A549 (cell line): ENCODE measurements at regions not wholly inside any gene's neighbourhood (a gene's known extent, or its start where the extent isn't known, plus 50 kb on each side); places are given as distances from the start of the nearest gene placed in this dataset.
"Not testable (repeated sequence)": the region's sequence is repeated elsewhere in the genome, so short reads cannot be mapped to it uniquely, and the experiment has no call there.

ENCODE experiments used
- CEBPB ChIP-seq, 2 experiments: fragments of >200 bp in 1 of 2; sonication (Bioruptor Twin) in 1 of 2; formaldehyde crosslinking in 1 of 2; IDR thresholded peaks; 2 replicates each; pipeline ENCODE4 v1.6.1; 2012 to 2016
- HDAC2 ChIP-seq: fragments of 200-600 bp; sonication (generic); IDR thresholded peaks from 2 replicates; pipeline ENCODE4 v1.6.1; 2016
- HOXB5 ChIP-seq: fragments of 250-450 bp; sonication (Bioruptor Pico); IDR thresholded peaks from 2 replicates; pipeline ENCODE4 v1.5.0; 2020; ENCODE audit warnings: mild to moderate bottlenecking, moderate library complexity
- NR3C1 ChIP-seq: fragments of >200 bp; sonication (Bioruptor Twin); formaldehyde crosslinking; IDR thresholded peaks from 3 replicates; pipeline ENCODE4 v1.6.1; 2017
- PHF8 ChIP-seq: fragments of 200-600 bp; sonication (generic); IDR thresholded peaks from 2 replicates; pipeline ENCODE4 v1.6.1; 2016; ENCODE audit warnings: low read depth, mild to moderate bottlenecking, antibody characterized with exemption, moderate library complexity, borderline replicate concordance
- POLR2A ChIP-seq: IDR thresholded peaks from 2 replicates; pipeline ENCODE4 v1.6.1; 2012; ENCODE audit warnings: mild to moderate bottlenecking, low read length
- POLR2AphosphoS2 ChIP-seq: conservative IDR thresholded peaks from 2 replicates; pipeline ENCODE4 v1.6.1; 2012; ENCODE audit warnings: low read length, improper control_type of control experiment, inconsistent platforms
- RAD21 ChIP-seq, 2 experiments: fragments of >200 bp in 1 of 2; sonication (Bioruptor Twin) in 1 of 2; formaldehyde crosslinking in 1 of 2; IDR thresholded peaks in 1 of 2; conservative IDR thresholded peaks in 1 of 2; 2 replicates in 1 of 2; 3 replicates in 1 of 2; pipeline ENCODE4 v1.6.1; 2012 to 2018; ENCODE audit warnings: inconsistent platforms in 1 of 2
- SMC3 ChIP-seq: fragments of >200 bp; sonication (Bioruptor Twin); formaldehyde crosslinking; IDR thresholded peaks from 3 replicates; pipeline ENCODE4 v1.6.1; 2018; ENCODE audit warnings: inconsistent platforms
- TF ChIP-seq, protein P1 (sequence below): fragments of >200 bp; sonication (Bioruptor Twin); formaldehyde crosslinking; IDR thresholded peaks from 3 replicates; pipeline ENCODE4 v1.5.1; 2016

DNA sequence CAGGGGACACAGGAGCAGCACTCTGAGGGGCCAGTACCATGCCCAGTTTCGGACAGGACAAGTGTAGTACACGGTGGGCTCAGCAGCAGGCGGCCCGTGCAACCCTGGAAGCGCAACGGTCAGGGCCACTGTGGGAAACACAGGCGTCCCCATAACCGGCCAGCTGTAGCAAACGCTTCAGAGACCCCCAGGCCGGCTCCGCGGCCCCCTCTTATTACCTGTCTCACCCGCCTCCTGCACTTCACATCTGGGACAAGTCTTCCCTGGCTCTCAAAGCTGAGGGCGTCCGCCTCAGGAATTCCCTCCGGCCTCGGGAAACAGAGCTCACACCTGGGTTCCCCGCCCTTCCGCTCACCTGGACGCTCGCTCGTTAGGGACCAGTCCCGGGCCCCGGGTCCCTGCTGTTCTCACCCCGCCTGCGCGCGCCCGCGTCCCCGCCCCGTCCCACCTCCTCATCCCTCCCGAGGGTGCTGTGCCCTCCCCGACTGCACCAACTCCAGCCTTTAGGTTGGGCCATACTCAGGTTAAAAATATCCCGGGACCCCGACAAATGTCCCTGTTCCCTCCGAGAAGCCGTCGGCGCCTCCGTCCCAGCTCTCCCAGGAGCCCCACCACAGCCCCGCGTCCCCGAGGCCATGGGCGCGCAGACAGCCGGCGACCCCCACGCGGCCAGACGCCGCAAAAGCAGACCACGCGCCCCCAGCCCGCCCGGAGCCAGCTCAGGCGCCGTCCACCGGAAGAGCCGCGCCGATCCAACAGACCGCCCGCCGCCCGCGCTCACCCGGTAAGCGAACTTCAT, 5367.3 kb upstream of the TPTE start:
- TF ChIP-seq, protein P1, sequence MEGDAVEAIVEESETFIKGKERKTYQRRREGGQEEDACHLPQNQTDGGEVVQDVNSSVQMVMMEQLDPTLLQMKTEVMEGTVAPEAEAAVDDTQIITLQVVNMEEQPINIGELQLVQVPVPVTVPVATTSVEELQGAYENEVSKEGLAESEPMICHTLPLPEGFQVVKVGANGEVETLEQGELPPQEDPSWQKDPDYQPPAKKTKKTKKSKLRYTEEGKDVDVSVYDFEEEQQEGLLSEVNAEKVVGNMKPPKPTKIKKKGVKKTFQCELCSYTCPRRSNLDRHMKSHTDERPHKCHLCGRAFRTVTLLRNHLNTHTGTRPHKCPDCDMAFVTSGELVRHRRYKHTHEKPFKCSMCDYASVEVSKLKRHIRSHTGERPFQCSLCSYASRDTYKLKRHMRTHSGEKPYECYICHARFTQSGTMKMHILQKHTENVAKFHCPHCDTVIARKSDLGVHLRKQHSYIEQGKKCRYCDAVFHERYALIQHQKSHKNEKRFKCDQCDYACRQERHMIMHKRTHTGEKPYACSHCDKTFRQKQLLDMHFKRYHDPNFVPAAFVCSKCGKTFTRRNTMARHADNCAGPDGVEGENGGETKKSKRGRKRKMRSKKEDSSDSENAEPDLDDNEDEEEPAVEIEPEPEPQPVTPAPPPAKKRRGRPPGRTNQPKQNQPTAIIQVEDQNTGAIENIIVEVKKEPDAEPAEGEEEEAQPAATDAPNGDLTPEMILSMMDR, result not testable (repeated sequence)
- TF ChIP-seq HOXB5 (CRISPR knock-in tag); HDAC2; CEBPB (IDR thresholded peaks at IDR 0.05); POLR2A; SMC3; POLR2AphosphoS2; NR3C1; PHF8; RAD21 (conservative IDR thresholded peaks at IDR 0.05 in 1 of 2, IDR thresholded peaks at IDR 0.05 in 1 of 2): not testable (repeated sequence)
